Esophagus muscularis mucosa (tissue), 4 donors: ENCODE measurements at regions not wholly inside any gene's neighbourhood (a gene's known extent, or its start where the extent isn't known, plus 50 kb on each side); places are given as distances from the start of the nearest gene placed in this dataset.

Experiments used
- DNase-seq: peaks from one replicate; pipeline ENCODE4 v3.0.0-alpha.2; 2017; ENCODE audit errors: extremely low spot score
- H3K27ac ChIP-seq, 4 donors: fragments of 200-600 bp; sonication (generic); replicated peaks in 1 of 4; 1 replicate in 3 of 4; 2 replicates in 1 of 4; pipeline ENCODE4 v1.5.1; 2016 to 2019; ENCODE audit warnings: mild to moderate bottlenecking in 1 of 4
- H3K27me3 ChIP-seq, 4 donors: fragments of 200-600 bp; sonication (generic); one replicate each; pipeline versions ENCODE4 v1.5.1 to v1.6.0; 2016 to 2019
- H3K36me3 ChIP-seq, 4 donors: fragments of 200-600 bp; sonication (generic); one replicate each; pipeline ENCODE4 v1.5.1; 2016 to 2019
- H3K4me1 ChIP-seq, 4 donors: fragments of 200-600 bp; sonication (generic); one replicate each; pipeline ENCODE4 v1.5.1; 2016 to 2019
- H3K4me3 ChIP-seq, 4 donors: fragments of 200-600 bp; sonication (generic); 1 replicate in 2 of 4; 2 replicates in 2 of 4; pipeline ENCODE4 v1.5.1; 2016 to 2019; ENCODE audit warnings: mild to moderate bottlenecking in 4 of 4, moderate library complexity in 1 of 4
- H3K9me3 ChIP-seq, 4 donors: fragments of 200-600 bp; sonication (generic); 1 replicate in 3 of 4; 2 replicates in 1 of 4; pipeline ENCODE4 v1.5.1; 2016 to 2019
- EP300 ChIP-seq: sonication (generic); formaldehyde crosslinking; IDR thresholded peaks from one replicate; pipeline ENCODE4 v1.6.1; 2017; ENCODE audit warnings: antibody characterized with exemption
- POLR2A ChIP-seq: fragments of 450-650 bp; IDR thresholded peaks from one replicate; pipeline ENCODE4 v1.6.1; 2017; ENCODE audit warnings: antibody characterized with exemption, moderate library complexity, mild to moderate bottlenecking, low read depth
- POLR2AphosphoS5 ChIP-seq, 2 donors: sonication (generic); formaldehyde crosslinking; IDR thresholded peaks; one replicate each; pipeline ENCODE4 v1.6.1; 2017; ENCODE audit warnings: antibody characterized with exemption in 2 of 2
- WGBS: methylation state at CpG from one replicate; pipeline ENCODE4 v1.1.5; 2018; 5-methylcytosine and 5-hydroxymethylcytosine counted together
- intact Hi-C: fragments of 100-400 bp; cut with DNase I; formaldehyde crosslinking; loops from one replicate; pipeline ENCODE4 v1.15.1; 2023
- TF ChIP-seq, protein P1 (sequence below), 3 experiments: fragments of 200-600 bp in 2 of 3; fragments of 450-650 bp in 1 of 3; sonication (generic) in 2 of 3; IDR thresholded peaks; one replicate each; pipeline ENCODE4 v1.5.1; 2017 to 2019; ENCODE audit warnings: antibody characterized with exemption in 3 of 3, mild to moderate bottlenecking in 2 of 3, moderate library complexity in 1 of 3

DNA sequence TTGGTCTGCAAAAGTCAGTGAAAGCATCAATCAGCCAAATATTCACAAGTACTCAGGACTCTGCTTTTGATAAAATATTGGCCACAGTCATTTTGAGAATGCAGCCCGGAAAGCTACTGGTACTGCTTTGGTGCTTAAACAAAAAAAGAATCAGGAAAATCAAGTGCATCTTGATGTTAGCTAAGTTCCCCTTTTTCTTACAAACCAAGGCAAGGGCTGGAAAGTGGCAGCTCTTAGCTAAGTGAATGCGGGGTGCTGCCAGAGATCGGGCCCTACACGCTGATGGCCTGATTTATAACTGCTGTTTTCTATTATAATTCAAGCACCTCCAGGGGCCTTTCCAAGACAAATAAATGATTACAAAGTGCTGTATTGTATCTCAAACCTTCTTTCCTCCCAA is 136.8 kb upstream of the MGMT start:
- intact Hi-C loops: loop anchor here (5.0 kb wide), 1 partner anchor 298 kb away; no protein-coding TSS in a partner anchor
- Histone ChIP-seq H3K36me3 (no peaks in the 10 kb centered on the region), H3K4me3 (no peak overlapping the region), H3K4me1 (no peaks in the 10 kb centered on the region), H3K27ac (no peak overlapping the region), H3K27me3 (peaks cover 0 to 57% (median 2%) of the 10 kb centered on the region in 4 donors), H3K9me3 (no peaks in the 10 kb centered on the region)
- 62% methylated on average over 4 of the region's 4 CpGs for WGBS
- TF ChIP-seq POLR2A: no peak
- DNase-seq: peak; percentile 57

DNA sequence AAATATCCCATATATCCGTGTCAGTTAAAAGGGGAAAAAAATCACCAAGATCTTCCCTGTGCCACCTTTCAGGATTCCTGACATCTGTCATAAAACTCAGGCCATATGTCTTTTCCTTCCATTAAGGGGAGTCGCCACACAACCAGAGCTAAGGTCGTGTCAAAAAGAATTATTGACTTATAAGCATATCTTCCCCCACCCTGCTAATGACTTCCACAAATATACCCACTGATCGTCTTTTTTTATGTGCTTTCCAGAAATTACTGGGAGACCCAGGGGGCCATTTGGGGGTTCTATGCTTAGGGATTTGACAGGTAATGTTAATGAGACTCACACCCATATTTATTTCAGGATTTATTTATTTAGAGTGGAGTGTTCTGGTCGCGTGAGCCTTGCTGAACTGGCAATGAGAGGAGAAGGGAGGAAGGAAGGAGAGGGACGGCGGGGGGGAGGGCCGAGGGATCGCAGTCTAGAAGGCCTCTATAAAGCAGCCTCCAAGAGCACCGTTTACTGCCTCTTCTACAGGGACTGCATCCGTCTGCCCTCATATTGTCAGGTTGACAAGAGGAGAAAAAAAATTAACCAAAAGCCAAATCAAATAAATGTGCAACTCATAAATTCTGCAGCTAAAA is 135.7 kb upstream of the MGMT start:
- Histone ChIP-seq H3K4me1 (no peaks in the 10 kb centered on the region), H3K9me3 (no peaks in the 10 kb centered on the region), H3K27me3 (peaks cover 0 to 50% (median 2%) of the 10 kb centered on the region in 4 donors), H3K36me3 (no peaks in the 10 kb centered on the region), H3K4me3 (no peak overlapping the region), H3K27ac (no peak overlapping the region)
- 78% methylated on average over 12 of the region's 12 CpGs for WGBS
- intact Hi-C loops: loop anchor here (5.0 kb wide), 1 partner anchor 299 kb away; no protein-coding TSS in a partner anchor
- peak; percentile 62 for DNase-seq
- TF ChIP-seq POLR2A: no peak
- TF ChIP-seq, protein P1, sequence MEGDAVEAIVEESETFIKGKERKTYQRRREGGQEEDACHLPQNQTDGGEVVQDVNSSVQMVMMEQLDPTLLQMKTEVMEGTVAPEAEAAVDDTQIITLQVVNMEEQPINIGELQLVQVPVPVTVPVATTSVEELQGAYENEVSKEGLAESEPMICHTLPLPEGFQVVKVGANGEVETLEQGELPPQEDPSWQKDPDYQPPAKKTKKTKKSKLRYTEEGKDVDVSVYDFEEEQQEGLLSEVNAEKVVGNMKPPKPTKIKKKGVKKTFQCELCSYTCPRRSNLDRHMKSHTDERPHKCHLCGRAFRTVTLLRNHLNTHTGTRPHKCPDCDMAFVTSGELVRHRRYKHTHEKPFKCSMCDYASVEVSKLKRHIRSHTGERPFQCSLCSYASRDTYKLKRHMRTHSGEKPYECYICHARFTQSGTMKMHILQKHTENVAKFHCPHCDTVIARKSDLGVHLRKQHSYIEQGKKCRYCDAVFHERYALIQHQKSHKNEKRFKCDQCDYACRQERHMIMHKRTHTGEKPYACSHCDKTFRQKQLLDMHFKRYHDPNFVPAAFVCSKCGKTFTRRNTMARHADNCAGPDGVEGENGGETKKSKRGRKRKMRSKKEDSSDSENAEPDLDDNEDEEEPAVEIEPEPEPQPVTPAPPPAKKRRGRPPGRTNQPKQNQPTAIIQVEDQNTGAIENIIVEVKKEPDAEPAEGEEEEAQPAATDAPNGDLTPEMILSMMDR (IDR thresholded peaks at IDR 0.05): no peak
- no peak for TF ChIP-seq EP300
- TF ChIP-seq POLR2AphosphoS5 (IDR thresholded peaks at IDR 0.05): no peak

DNA sequence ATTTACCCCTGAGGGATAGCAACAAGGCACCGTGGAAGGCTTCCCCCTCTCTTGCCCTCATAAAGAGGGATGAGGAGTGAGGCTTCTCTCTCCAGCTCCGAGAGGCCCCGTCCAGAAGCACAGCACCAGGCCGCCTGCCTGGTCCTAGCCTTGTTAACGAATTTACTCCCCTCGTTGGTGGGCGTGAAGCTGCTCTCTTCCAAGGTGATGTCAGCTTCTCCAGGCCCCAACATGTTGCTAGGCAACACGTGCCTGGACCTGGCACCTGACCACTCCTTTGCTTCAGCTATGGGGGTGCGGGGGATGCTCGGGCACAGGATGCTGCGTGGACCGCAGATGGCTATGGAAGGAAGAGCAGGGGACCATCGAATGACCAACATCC is 135.2 kb upstream of the MGMT start:
- no peaks in the 10 kb centered on the region for H3K9me3 ChIP-seq
- no peaks in the 10 kb centered on the region for H3K36me3 ChIP-seq
- 90% methylated on average over 7 of the region's 13 CpGs for WGBS
- H3K4me1 ChIP-seq: no peaks in the 10 kb centered on the region
- H3K4me3 ChIP-seq: no peak overlapping the region
- peaks cover 0 to 45% (median 2%) of the 10 kb centered on the region in 4 donors for H3K27me3 ChIP-seq
- intact Hi-C loops: loop anchor here (5.0 kb wide), 1 partner anchor 300 kb away; no protein-coding TSS in a partner anchor
- no peak overlapping the region for H3K27ac ChIP-seq
- TF ChIP-seq POLR2A (no peak), EP300 (no peak), POLR2AphosphoS5 (IDR thresholded peaks at IDR 0.05) (no peak)
- TF ChIP-seq, protein P1 (IDR thresholded peaks at IDR 0.05): no peak
- peak; percentile 88 for DNase-seq

DNA sequence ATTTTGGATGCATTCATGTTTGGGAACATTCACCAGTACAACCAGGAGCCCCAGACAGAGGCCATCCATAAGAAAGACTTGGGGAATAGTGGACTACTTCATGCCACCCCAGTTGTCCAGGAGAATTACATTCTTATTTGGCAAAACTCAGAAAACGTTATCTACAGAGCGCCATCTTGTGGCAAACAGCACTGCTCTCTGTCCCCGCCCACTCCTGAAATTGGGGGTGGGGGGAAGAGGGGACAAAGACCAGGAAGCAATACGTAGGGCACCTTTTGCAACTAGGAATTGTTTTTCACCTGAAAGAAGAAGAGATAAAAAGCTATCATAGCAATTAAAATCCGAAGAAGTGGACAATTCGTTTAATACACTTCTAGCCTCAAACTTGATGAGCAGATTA is 134.6 kb upstream of the MGMT start:
- whole genome bisulfite sequencing: 31% methylated on average over 6 of the region's 6 CpGs
- H3K4me3 ChIP-seq: no peak overlapping the region
- no peaks in the 10 kb centered on the region for H3K4me1 ChIP-seq
- peak; percentile 19 for DNase-seq
- H3K9me3 ChIP-seq: no peaks in the 10 kb centered on the region
- intact Hi-C loops: loop anchor here (5.0 kb wide), 1 partner anchor 300 kb away; no protein-coding TSS in a partner anchor
- H3K36me3 ChIP-seq: no peaks in the 10 kb centered on the region
- peaks cover 0 to 39% (median 2%) of the 10 kb centered on the region in 4 donors for H3K27me3 ChIP-seq
- TF ChIP-seq, protein P1 (IDR thresholded peaks at IDR 0.05): peak in 1 of 3 experiments; percentile 30
- no peak for TF ChIP-seq EP300
- no peak overlapping the region for H3K27ac ChIP-seq

DNA sequence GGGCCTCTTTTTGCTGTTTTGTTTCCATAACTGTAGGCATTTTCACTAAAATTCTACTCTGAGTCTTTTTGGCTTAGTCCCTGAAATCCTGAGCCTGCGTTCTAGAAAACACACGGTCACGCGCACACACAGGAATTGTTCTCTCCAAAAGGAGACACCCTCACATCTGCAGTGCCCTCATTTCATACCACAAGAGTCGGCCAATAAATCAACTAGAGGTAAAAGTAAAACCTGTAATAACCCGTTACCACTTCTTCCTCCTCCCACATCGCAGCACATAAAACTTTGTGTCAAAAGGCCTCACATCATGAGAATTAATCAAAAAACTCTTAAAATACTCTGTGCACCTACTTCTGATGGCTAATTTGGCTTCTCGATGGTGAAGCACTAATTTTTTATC is 133.3 kb upstream of the MGMT start:
- WGBS: 71% methylated on average over 8 of the region's 8 CpGs
- no peak overlapping the region for H3K27ac ChIP-seq

More for the DNA sequence above, 133.3 kb upstream of the MGMT start:
- Histone ChIP-seq H3K27me3 (peaks cover 0 to 37% (median 2%) of the 10 kb centered on the region in 4 donors), H3K9me3 (no peaks in the 10 kb centered on the region), H3K36me3 (no peaks in the 10 kb centered on the region), H3K4me3 (no peak overlapping the region), H3K4me1 (no peaks in the 10 kb centered on the region)
- intact Hi-C loops: loop anchor here (5.0 kb wide), 1 partner anchor 301 kb away; no protein-coding TSS in a partner anchor
- peak; percentile 4 for DNase-seq
- TF ChIP-seq, protein P1 (IDR thresholded peaks at IDR 0.05): no peak
- TF ChIP-seq POLR2AphosphoS5 (IDR thresholded peaks at IDR 0.05) (no peak), POLR2A (no peak), EP300 (no peak)
